Peyer's patch (tissue), 4 donors: ENCODE measurements at regions not wholly inside any gene's neighbourhood (a gene's known extent, or its start where the extent isn't known, plus 50 kb on each side); places are given as distances from the start of the nearest gene placed in this dataset.
"Not testable (repeated sequence)": the region's sequence is repeated elsewhere in the genome, so short reads cannot be mapped to it uniquely, and the experiment has no call there.

ENCODE experiments used
- DNase-seq, 3 donors: peaks; one replicate each; pipeline ENCODE4 v3.0.0-alpha.2; 2017 to 2019
- H3K27ac ChIP-seq, 4 donors: fragments of 200-600 bp; sonication (generic); one replicate each; pipeline ENCODE4 v1.5.1; 2016 to 2019
- H3K27me3 ChIP-seq, 2 donors: fragments of 200-600 bp; sonication (generic); one replicate each; pipeline ENCODE4 v1.5.1; 2019
- H3K36me3 ChIP-seq, 3 donors: fragments of 200-600 bp; sonication (generic); one replicate each; pipeline ENCODE4 v1.5.1; 2016 to 2019
- H3K4me1 ChIP-seq, 4 donors: fragments of 200-600 bp; sonication (generic); one replicate each; pipeline ENCODE4 v1.5.1; 2016 to 2019
- H3K4me3 ChIP-seq, 4 donors: fragments of 200-600 bp; sonication (generic); 1 replicate in 3 of 4; 2 replicates in 1 of 4; pipeline ENCODE4 v1.5.1; 2016 to 2019; ENCODE audit warnings: mild to moderate bottlenecking in 1 of 4
- H3K9me3 ChIP-seq, 4 donors: fragments of 200-600 bp; sonication (generic); one replicate each; pipeline ENCODE4 v1.5.1; 2016 to 2019; ENCODE audit warnings: mild to moderate bottlenecking in 1 of 4
- CTCF ChIP-seq, 6 experiments: fragments of 450-650 bp in 4 of 6; fragments of 200-600 bp in 2 of 6; sonication (generic) in 1 of 6; IDR thresholded peaks; one replicate each; pipeline ENCODE4 v1.5.1; 2017 to 2019; ENCODE audit warnings: antibody characterized with exemption in 6 of 6, mild to moderate bottlenecking in 3 of 6, moderate library complexity in 1 of 6
- POLR2A ChIP-seq, 2 donors: fragments of 450-650 bp; IDR thresholded peaks; one replicate each; pipeline ENCODE4 v1.5.1; 2017; ENCODE audit warnings: antibody characterized with exemption in 2 of 2, mild to moderate bottlenecking in 2 of 2, moderate library complexity in 2 of 2

GRCh38 chr5:114120166-114120565, 241.7 kb upstream of the KCNN2 start:
- no peaks in the 10 kb centered on the region for H3K27me3 ChIP-seq
- no peaks in the 10 kb centered on the region for H3K4me1 ChIP-seq
- no peaks in the 10 kb centered on the region for H3K36me3 ChIP-seq
- DNase-seq: no peak
- H3K4me3 ChIP-seq: no peak overlapping the region
- no peaks in the 10 kb centered on the region for H3K9me3 ChIP-seq
- no peak overlapping the region for H3K27ac ChIP-seq
- TF ChIP-seq POLR2A (IDR thresholded peaks at IDR 0.05): no peak
- no peak for TF ChIP-seq CTCF (IDR thresholded peaks at IDR 0.05)

GRCh38 chr5:114122852-114123251, 239.0 kb upstream of the KCNN2 start:
- TF ChIP-seq POLR2A (IDR thresholded peaks at IDR 0.05): no peak
- TF ChIP-seq CTCF (IDR thresholded peaks at IDR 0.05): no peak
- H3K9me3 ChIP-seq: no peaks in the 10 kb centered on the region
- DNase-seq: no peak

GRCh38 chr5:114123654-114124053, 238.2 kb upstream of the KCNN2 start:
- Histone ChIP-seq H3K27me3 (no peaks in the 10 kb centered on the region), H3K9me3 (no peaks in the 10 kb centered on the region), H3K4me3 (no peak overlapping the region), H3K4me1 (no peaks in the 10 kb centered on the region), H3K27ac (no peak overlapping the region), H3K36me3 (no peaks in the 10 kb centered on the region)
- DNase-seq: no peak
- TF ChIP-seq CTCF (IDR thresholded peaks at IDR 0.05): no peak
- TF ChIP-seq POLR2A (IDR thresholded peaks at IDR 0.05): no peak

More at GRCh38 chr5:114122852-114123251, 239.0 kb upstream of the KCNN2 start:
- Histone ChIP-seq H3K4me3 (no peak overlapping the region), H3K4me1 (no peaks in the 10 kb centered on the region), H3K36me3 (no peaks in the 10 kb centered on the region), H3K27ac (no peak overlapping the region), H3K27me3 (no peaks in the 10 kb centered on the region)

GRCh38 chr5:114146398-114146797, 215.5 kb upstream of the KCNN2 start:
- TF ChIP-seq CTCF (IDR thresholded peaks at IDR 0.05) (no peak), POLR2A (IDR thresholded peaks at IDR 0.05) (no peak)
- Histone ChIP-seq H3K27ac (no peak overlapping the region), H3K27me3 (no peaks in the 10 kb centered on the region), H3K36me3 (no peaks in the 10 kb centered on the region), H3K9me3 (no peaks in the 10 kb centered on the region), H3K4me1 (no peaks in the 10 kb centered on the region), H3K4me3 (no peak overlapping the region)
- no peak for DNase-seq

- no peaks in the 10 kb centered on the region for H3K4me1 ChIP-seq
- no peak overlapping the region for H3K27ac ChIP-seq
- H3K36me3 ChIP-seq: no peaks in the 10 kb centered on the region
- no peak for TF ChIP-seq POLR2A (IDR thresholded peaks at IDR 0.05)
- no peak for TF ChIP-seq CTCF (IDR thresholded peaks at IDR 0.05)
- H3K27me3 ChIP-seq: no peaks in the 10 kb centered on the region
- no peaks in the 10 kb centered on the region for H3K9me3 ChIP-seq
- DNase-seq: no peak
- H3K4me3 ChIP-seq: no peak overlapping the region
These were observed 213.6 kb upstream of the KCNN2 start for GRCh38 chr5:114148253-114148652.

GRCh38 chr5:114148728-114149127, 213.1 kb upstream of the KCNN2 start:
- H3K4me1 ChIP-seq, DNase-seq, H3K36me3 ChIP-seq, H3K4me3 ChIP-seq, H3K27ac ChIP-seq, H3K9me3 ChIP-seq, H3K27me3 ChIP-seq: not testable (repeated sequence)
